Activated CD8-positive, alpha-beta T cell treated with anti-CD3 and anti-CD28 coated beads for 36 hours (primary cell): ENCODE measurements at regions not wholly inside any gene's neighbourhood (a gene's known extent, or its start where the extent isn't known, plus 50 kb on each side); places are given as distances from the start of the nearest gene placed in this dataset.

Experiments
- ATAC-seq: fragments of 200-7000 bp; cut with Tn5 transposase; one replicate; pipeline ENCODE4 v1.10.0; 2021; ENCODE audit warnings: mild to moderate bottlenecking, moderate library complexity
- CTCF ChIA-PET: fragments of 350-600 bp; sonication (Branson Sonifier 250); formaldehyde crosslinking; loops from one replicate; lab custom pipeline; 2021; ENCODE audit warnings: antibody characterized with exemption; lab: Charles Lee
- POLR2A ChIA-PET: fragments of 350-600 bp; sonication (Branson Sonifier 250); formaldehyde crosslinking; loops from one replicate; lab custom pipeline; 2021; ENCODE audit warnings: antibody characterized with exemption; lab: Charles Lee
- DNase-seq: peaks from one replicate; pipeline ENCODE4 v3.0.0-alpha.2; 2020
- H3K27ac Mint-ChIP-seq: one replicate; pipeline ENCODE4 v1.8.0; 2021; ENCODE audit warnings: mild to moderate bottlenecking, mixed read lengths
- H3K27me3 Mint-ChIP-seq: one replicate; pipeline ENCODE4 v1.8.0; 2021; ENCODE audit warnings: mixed read lengths
- H3K36me3 Mint-ChIP-seq: one replicate; pipeline ENCODE4 v1.8.0; 2021; ENCODE audit warnings: low read depth, mixed read lengths
- H3K4me1 Mint-ChIP-seq: one replicate; pipeline ENCODE4 v1.8.0; 2021; ENCODE audit warnings: low read depth, mixed read lengths
- H3K4me3 Mint-ChIP-seq: one replicate; pipeline ENCODE4 v1.8.0; 2021; ENCODE audit warnings: mild to moderate bottlenecking, moderate library complexity, mixed read lengths
- H3K9me3 Mint-ChIP-seq: one replicate; pipeline ENCODE4 v1.8.0; 2021; ENCODE audit warnings: mixed read lengths
- CTCF ChIP-seq: fragments of 200-600 bp; IDR thresholded peaks from one replicate; pipeline ENCODE4 v1.8.0; 2022; ENCODE audit warnings: antibody characterized with exemption, mild to moderate bottlenecking
- intact Hi-C: fragments of 100-400 bp; cut with micrococcal nuclease; formaldehyde crosslinking; loops from one replicate; pipeline ENCODE4 v1.10.0; 2022

- intact Hi-C loops, result no loop called here
- Mint-ChIP-seq H3K9me3 (no peaks in the 10 kb centered on the region), H3K27me3 (no peaks in the 10 kb centered on the region), H3K4me3 (no peak overlapping the region), H3K36me3 (no peaks in the 10 kb centered on the region), H3K4me1 (no peaks in the 10 kb centered on the region), H3K27ac (no peak overlapping the region)
- ChIA-PET POLR2A (no interaction called here), CTCF (no interaction called here)
- TF ChIP-seq CTCF, result no peak
- ATAC-seq (no peak), DNase-seq (no peak)
These were observed 867.8 kb upstream of the KLHL29 start for GRCh38 chr2:22517141-22517540.

GRCh38 chr2:22518641-22519040 lies 866.3 kb upstream of the KLHL29 start:
- Mint-ChIP-seq H3K4me1 (no peaks in the 10 kb centered on the region), H3K27ac (no peak overlapping the region), H3K9me3 (no peaks in the 10 kb centered on the region), H3K4me3 (no peak overlapping the region), H3K36me3 (no peaks in the 10 kb centered on the region), H3K27me3 (no peaks in the 10 kb centered on the region)
- TF ChIP-seq CTCF, result no peak
- DNase-seq (no peak), ATAC-seq (no peak)
- ChIA-PET CTCF (no interaction called here), POLR2A (no interaction called here)
- intact Hi-C loops, result no loop called here

- Mint-ChIP-seq H3K4me1 (no peaks in the 10 kb centered on the region), H3K27me3 (no peaks in the 10 kb centered on the region), H3K27ac (no peak overlapping the region), H3K9me3 (peaks cover 2% of the 10 kb centered on the region), H3K4me3 (no peak overlapping the region), H3K36me3 (no peaks in the 10 kb centered on the region)
- ChIA-PET POLR2A (no interaction called here), CTCF (no interaction called here)
- no peak for TF ChIP-seq CTCF
- DNase-seq (no peak), ATAC-seq (no peak)
- intact Hi-C loops, result no loop called here
These were observed 864.4 kb upstream of the KLHL29 start for GRCh38 chr2:22520369-22521288.

GRCh38 chr2:22521620-22522019 lies 863.4 kb upstream of the KLHL29 start:
- POLR2A ChIA-PET, result no interaction called here
- Mint-ChIP-seq H3K27ac (no peak overlapping the region), H3K36me3 (no peaks in the 10 kb centered on the region), H3K4me3 (no peak overlapping the region), H3K27me3 (no peaks in the 10 kb centered on the region), H3K4me1 (no peaks in the 10 kb centered on the region), H3K9me3 (peaks cover 2% of the 10 kb centered on the region)
- ATAC-seq, result no peak
- intact Hi-C loops, result no loop called here
- no peak for TF ChIP-seq CTCF
- no peak for DNase-seq
- CTCF ChIA-PET, result no interaction called here

- H3K4me3 Mint-ChIP-seq, result no peak overlapping the region
- no peak overlapping the region for H3K27ac Mint-ChIP-seq
- no peak for TF ChIP-seq CTCF
- peaks cover 4% of the 10 kb centered on the region for H3K9me3 Mint-ChIP-seq
- ChIA-PET CTCF (no interaction called here), POLR2A (no interaction called here)
- H3K36me3 Mint-ChIP-seq, result no peaks in the 10 kb centered on the region
- H3K4me1 Mint-ChIP-seq, result no peaks in the 10 kb centered on the region
- intact Hi-C loops, result no loop called here
- no peak for ATAC-seq
- H3K27me3 Mint-ChIP-seq, result no peaks in the 10 kb centered on the region
- DNase-seq, result no peak
These were observed 859.3 kb upstream of the KLHL29 start for GRCh38 chr2:22525681-22526080.
